ENCODE measurements at regions not wholly inside any gene's neighbourhood (a gene's known extent, or its start where the extent isn't known, plus 50 kb on each side); places are given as distances from the start of the nearest gene placed in this dataset.

GRCh38 chr3:189027626-189028155, 144.1 kb upstream of the TPRG1 start:
- no peak for DNase-seq
- Histone ChIP-seq H3K9me2 (replicated peaks; ENCODE audit: insufficient read depth, low read length) (no peaks in the 10 kb centered on the region), H3K4me3 (ENCODE audit: low read length) (no peak overlapping the region), H3K36me3 (replicated peaks; ENCODE audit: insufficient read depth, low read length) (no peaks in the 10 kb centered on the region), H2AFZ (ENCODE audit: low read length) (no peak overlapping the region), H3F3A (ENCODE audit: insufficient read depth, low read length) (no peaks in the 10 kb centered on the region), H3K9ac (ENCODE audit: low read length) (no peak overlapping the region), H3K4me2 (ENCODE audit: low read depth, low read length) (no peak overlapping the region), H3K27ac (ENCODE audit: low read length) (no peak overlapping the region), H3K4me1 (ENCODE audit: low read length) (no peaks in the 10 kb centered on the region), H3K9me3 (replicated peaks; ENCODE audit: insufficient read depth, low read length) (no peaks in the 10 kb centered on the region), H4K20me1 (ENCODE audit: insufficient read depth, low read length) (no peaks in the 10 kb centered on the region), H3K79me2 (ENCODE audit: low read length) (no peaks in the 10 kb centered on the region), H3K27me3 (replicated peaks; ENCODE audit: insufficient read depth, low read length) (no peaks in the 10 kb centered on the region)
- TF ChIP-seq EZH2 (optimal IDR thresholded peaks at IDR 0.05; ENCODE audit: low read depth, low read length) (no peak), CTCF (IDR thresholded peaks at IDR 0.05; ENCODE audit: low read length) (no peak), EZH2phosphoT487 (IDR thresholded peaks at IDR 0.05; ENCODE audit: low read length) (no peak)

- Histone ChIP-seq H3K4me2 (ENCODE audit: low read depth, low read length) (no peak overlapping the region), H2AFZ (ENCODE audit: low read length) (no peak overlapping the region), H3K9ac (ENCODE audit: low read length) (no peak overlapping the region), H4K20me1 (ENCODE audit: insufficient read depth, low read length) (no peaks in the 10 kb centered on the region), H3F3A (ENCODE audit: insufficient read depth, low read length) (no peaks in the 10 kb centered on the region), H3K4me3 (ENCODE audit: low read length) (no peak overlapping the region), H3K79me2 (ENCODE audit: low read length) (no peaks in the 10 kb centered on the region), H3K36me3 (replicated peaks; ENCODE audit: insufficient read depth, low read length) (no peaks in the 10 kb centered on the region), H3K27me3 (replicated peaks; ENCODE audit: insufficient read depth, low read length) (no peaks in the 10 kb centered on the region), H3K9me2 (replicated peaks; ENCODE audit: insufficient read depth, low read length) (no peaks in the 10 kb centered on the region), H3K27ac (ENCODE audit: low read length) (no peak overlapping the region), H3K4me1 (ENCODE audit: low read length) (peaks cover 17% of the 10 kb centered on the region), H3K9me3 (replicated peaks; ENCODE audit: insufficient read depth, low read length) (no peaks in the 10 kb centered on the region)
- DNase-seq = peak; percentile 13
- TF ChIP-seq EZH2 (optimal IDR thresholded peaks at IDR 0.05; ENCODE audit: low read depth, low read length) (no peak), EZH2phosphoT487 (IDR thresholded peaks at IDR 0.05; ENCODE audit: low read length) (no peak), CTCF (IDR thresholded peaks at IDR 0.05; ENCODE audit: low read length) (no peak)
Observed at GRCh38 chr3:189038773-189039745, 132.7 kb upstream of the TPRG1 start.

GRCh38 chr3:189040656-189041335, 131.0 kb upstream of the TPRG1 start:
- Histone ChIP-seq H3K4me1 (ENCODE audit: low read length) (peaks cover 17% of the 10 kb centered on the region), H3K4me3 (ENCODE audit: low read length) (no peak overlapping the region), H2AFZ (ENCODE audit: low read length) (no peak overlapping the region), H4K20me1 (ENCODE audit: insufficient read depth, low read length) (no peaks in the 10 kb centered on the region), H3K4me2 (ENCODE audit: low read depth, low read length) (no peak overlapping the region), H3K9me3 (replicated peaks; ENCODE audit: insufficient read depth, low read length) (no peaks in the 10 kb centered on the region), H3K9me2 (replicated peaks; ENCODE audit: insufficient read depth, low read length) (no peaks in the 10 kb centered on the region), H3K79me2 (ENCODE audit: low read length) (no peaks in the 10 kb centered on the region), H3K27ac (ENCODE audit: low read length) (no peak overlapping the region), H3F3A (ENCODE audit: insufficient read depth, low read length) (no peaks in the 10 kb centered on the region), H3K9ac (ENCODE audit: low read length) (no peak overlapping the region), H3K36me3 (replicated peaks; ENCODE audit: insufficient read depth, low read length) (no peaks in the 10 kb centered on the region), H3K27me3 (replicated peaks; ENCODE audit: insufficient read depth, low read length) (no peaks in the 10 kb centered on the region)
- DNase-seq = no peak
- TF ChIP-seq EZH2phosphoT487 (IDR thresholded peaks at IDR 0.05; ENCODE audit: low read length) = no peak
- no peak for TF ChIP-seq EZH2 (optimal IDR thresholded peaks at IDR 0.05; ENCODE audit: low read depth, low read length)
- TF ChIP-seq CTCF (IDR thresholded peaks at IDR 0.05; ENCODE audit: low read length) = no peak
